ENCODE measurements at regions not wholly inside any gene's neighbourhood (a gene's known extent, or its start where the extent isn't known, plus 50 kb on each side); places are given as distances from the start of the nearest gene placed in this dataset.

- TF ChIP-seq SIN3A (IDR thresholded peaks at IDR 0.05; ENCODE audit: borderline replicate concordance, insufficient read depth, low read length) (no peak), POLR2AphosphoS5 (IDR thresholded peaks at IDR 0.05; ENCODE audit: low read depth, low read length) (no peak), REST (IDR thresholded peaks at IDR 0.05; ENCODE audit: insufficient read depth in 1 of 2, low read depth in 2 of 2, low read length in 2 of 2) (no peak), FOXP2 (optimal IDR thresholded peaks at IDR 0.05; ENCODE audit: borderline replicate concordance, extremely low read depth, extremely low read length, insufficient read depth) (no peak), TAF1 (IDR thresholded peaks at IDR 0.05; ENCODE audit: borderline replicate concordance, insufficient read depth, low read length) (no peak)
These were observed 186.1 kb downstream of the ZNF608 start for GRCh38 chr5:124560370-124560769.

DNA sequence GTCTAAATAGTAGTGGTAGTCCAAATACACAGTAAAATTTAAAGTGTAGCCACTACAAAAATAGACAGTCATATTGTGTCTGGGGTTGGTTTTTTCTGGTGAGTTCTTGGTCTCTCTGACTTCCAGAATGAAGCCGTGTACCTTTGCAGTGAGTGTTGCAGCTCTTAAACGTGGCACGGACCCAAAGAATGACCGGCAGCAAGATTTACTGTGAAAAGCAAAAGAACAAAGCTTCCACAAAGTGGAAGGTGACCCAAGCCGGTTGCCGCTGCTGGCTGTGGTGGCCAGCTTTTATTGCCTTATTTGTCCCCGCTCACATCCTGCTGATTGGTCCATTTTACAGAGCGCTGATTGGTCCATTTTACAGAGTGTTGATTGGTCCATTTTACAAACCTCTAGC, 188.7 kb downstream of the ZNF608 start:
- TF ChIP-seq POLR2AphosphoS5 (IDR thresholded peaks at IDR 0.05; ENCODE audit: low read depth, low read length) (no peak), FOXP2 (optimal IDR thresholded peaks at IDR 0.05; ENCODE audit: borderline replicate concordance, extremely low read depth, extremely low read length, insufficient read depth) (no peak), REST (IDR thresholded peaks at IDR 0.05; ENCODE audit: insufficient read depth in 1 of 2, low read depth in 2 of 2, low read length in 2 of 2) (no peak), TAF1 (IDR thresholded peaks at IDR 0.05; ENCODE audit: borderline replicate concordance, insufficient read depth, low read length) (no peak), SIN3A (IDR thresholded peaks at IDR 0.05; ENCODE audit: borderline replicate concordance, insufficient read depth, low read length) (no peak)

DNA sequence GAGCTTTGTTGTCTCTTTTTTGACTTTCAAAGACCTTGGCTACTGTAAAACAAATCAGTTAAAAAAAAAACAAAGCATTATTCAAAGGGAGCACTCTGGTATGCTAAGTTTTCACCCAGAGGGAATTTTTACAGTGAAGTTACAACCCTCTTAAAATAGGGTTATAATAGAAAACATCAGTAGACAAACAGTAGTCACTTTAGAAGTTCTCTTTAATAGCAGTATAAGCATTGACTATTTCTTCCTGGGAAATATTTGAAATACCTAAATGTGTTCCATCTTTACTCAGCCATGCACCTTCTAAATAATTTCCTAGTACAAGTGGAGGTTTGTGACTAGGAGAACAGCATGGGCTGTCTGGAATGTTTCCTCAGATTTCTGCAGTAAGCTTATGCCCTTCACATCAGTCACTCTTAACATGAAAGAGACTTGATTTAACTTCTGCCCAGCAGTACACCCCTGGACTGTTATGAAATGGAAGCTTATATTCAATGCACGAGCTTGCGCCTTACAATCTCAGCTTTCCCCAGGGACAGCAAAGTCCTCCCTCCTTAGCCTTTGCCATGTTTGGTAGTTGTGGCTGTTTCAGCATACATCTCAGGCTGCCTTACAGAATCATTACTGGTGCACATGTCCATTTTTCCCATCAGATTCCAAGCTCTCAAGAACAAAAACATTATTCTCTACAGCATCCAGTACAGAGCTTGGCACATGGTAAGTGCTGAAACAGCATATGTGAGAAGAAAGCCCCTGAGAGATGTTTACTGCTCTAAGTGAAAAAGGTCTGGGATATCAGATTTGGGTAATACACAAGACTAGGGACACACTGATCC, 191.5 kb downstream of the ZNF608 start:
- no peak for TF ChIP-seq REST (IDR thresholded peaks at IDR 0.05; ENCODE audit: insufficient read depth in 1 of 2, low read depth in 2 of 2, low read length in 2 of 2)
- TF ChIP-seq SIN3A (IDR thresholded peaks at IDR 0.05; ENCODE audit: borderline replicate concordance, insufficient read depth, low read length) = no peak
- no peak for TF ChIP-seq FOXP2 (optimal IDR thresholded peaks at IDR 0.05; ENCODE audit: borderline replicate concordance, extremely low read depth, extremely low read length, insufficient read depth)
- no peak for TF ChIP-seq POLR2AphosphoS5 (IDR thresholded peaks at IDR 0.05; ENCODE audit: low read depth, low read length)
- no peak for TF ChIP-seq TAF1 (IDR thresholded peaks at IDR 0.05; ENCODE audit: borderline replicate concordance, insufficient read depth, low read length)

DNA sequence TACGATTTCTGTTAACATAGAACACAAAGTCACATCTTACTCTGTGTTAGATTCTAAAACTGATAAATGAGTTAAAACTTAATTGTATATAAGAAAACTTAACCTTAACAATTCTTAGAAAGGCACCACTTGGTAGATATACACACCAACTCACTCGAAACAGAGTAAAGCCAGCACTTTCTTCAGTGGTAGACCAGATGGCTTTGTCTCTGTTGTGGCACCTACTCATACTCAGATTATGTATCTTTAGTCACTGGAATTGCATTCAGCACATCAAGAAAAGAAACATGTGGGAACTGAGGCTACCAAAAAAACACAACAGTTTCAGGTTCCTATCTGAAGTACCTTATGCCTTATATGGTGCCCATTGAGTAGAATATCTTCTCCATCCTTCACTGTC, 192.5 kb downstream of the ZNF608 start:
- TF ChIP-seq SIN3A (IDR thresholded peaks at IDR 0.05; ENCODE audit: borderline replicate concordance, insufficient read depth, low read length) (no peak), TAF1 (IDR thresholded peaks at IDR 0.05; ENCODE audit: borderline replicate concordance, insufficient read depth, low read length) (no peak), REST (IDR thresholded peaks at IDR 0.05; ENCODE audit: insufficient read depth in 1 of 2, low read depth in 2 of 2, low read length in 2 of 2) (no peak), FOXP2 (optimal IDR thresholded peaks at IDR 0.05; ENCODE audit: borderline replicate concordance, extremely low read depth, extremely low read length, insufficient read depth) (no peak), POLR2AphosphoS5 (IDR thresholded peaks at IDR 0.05; ENCODE audit: low read depth, low read length) (no peak)
